Liver (tissue), 8 donors: ENCODE measurements at regions not wholly inside any gene's neighbourhood (a gene's known extent, or its start where the extent isn't known, plus 50 kb on each side); places are given as distances from the start of the nearest gene placed in this dataset.

Experiments
- DNase-seq: peaks from one replicate; pipeline ENCODE4 v3.0.0-alpha.2; 2017; ENCODE audit warnings: low spot score
- H3K27ac ChIP-seq, 2 donors: one replicate each; pipeline ENCODE4 v1.7.0; 2013; ENCODE audit warnings: inconsistent platforms in 2 of 2, low read length in 2 of 2, control low read depth in 1 of 2, low read depth in 1 of 2, mild to moderate bottlenecking in 1 of 2
- H3K27me3 ChIP-seq, 4 donors: one replicate each; pipeline versions ENCODE4 v1.6.1 to v1.7.0; 2013; ENCODE audit warnings: low read length in 3 of 4, inconsistent platforms in 1 of 4, mild to moderate bottlenecking in 1 of 4, moderate library complexity in 1 of 4; ENCODE audit not compliant: control insufficient read depth in 4 of 4, insufficient read depth in 4 of 4
- H3K36me3 ChIP-seq, 4 donors: one replicate each; pipeline versions ENCODE4 v1.6.1 to v1.7.0; 2013; ENCODE audit warnings: low read length in 3 of 4, mild to moderate bottlenecking in 3 of 4, low read depth in 1 of 4, moderate library complexity in 1 of 4; ENCODE audit not compliant: control insufficient read depth in 4 of 4, insufficient read depth in 3 of 4
- H3K4me1 ChIP-seq, 4 donors: one replicate each; pipeline versions ENCODE4 v1.6.1 to v1.7.0; 2013; ENCODE audit warnings: low read length in 3 of 4, mild to moderate bottlenecking in 3 of 4, moderate library complexity in 1 of 4; ENCODE audit not compliant: control insufficient read depth in 4 of 4, insufficient read depth in 4 of 4
- H3K4me3 ChIP-seq, 3 donors: one replicate each; pipeline versions ENCODE4 v1.6.1 to v1.7.0; 2013; ENCODE audit warnings: low read length in 3 of 3, control low read depth in 1 of 3, low read depth in 1 of 3, mild to moderate bottlenecking in 1 of 3
- H3K9ac ChIP-seq, 2 donors: one replicate each; pipeline ENCODE4 v1.7.0; 2013; ENCODE audit warnings: low read length in 2 of 2, mild to moderate bottlenecking in 2 of 2, moderate library complexity in 2 of 2, control low read depth in 1 of 2, low read depth in 1 of 2
- H3K9me3 ChIP-seq, 4 donors: one replicate each; pipeline versions ENCODE4 v1.6.1 to v1.7.0; 2013; ENCODE audit warnings: low read length in 3 of 4; ENCODE audit not compliant: control insufficient read depth in 4 of 4
- ATF3 ChIP-seq: IDR thresholded peaks from 2 replicates; pipeline ENCODE4 v1.6.1; 2016; ENCODE audit warnings: antibody characterized with exemption
- CTCF ChIP-seq: fragments of 150-350 bp; IDR thresholded peaks from 2 replicates; pipeline ENCODE4 v1.5.1; 2017; ENCODE audit warnings: improper control_type of control experiment, low read depth, low read length; ENCODE audit not compliant: missing input control
- EGR1 ChIP-seq, 2 donors: IDR thresholded peaks; 2 replicates each; pipeline ENCODE4 v1.6.1; 2016 to 2018; ENCODE audit warnings: antibody characterized with exemption in 2 of 2, low read depth in 2 of 2
- FOXA1 ChIP-seq: IDR thresholded peaks from 2 replicates; pipeline ENCODE4 v1.6.1; 2016; ENCODE audit warnings: antibody characterized with exemption
- FOXA2 ChIP-seq: IDR thresholded peaks from 2 replicates; pipeline ENCODE4 v1.6.1; 2016; ENCODE audit warnings: antibody characterized with exemption
- HNF4A ChIP-seq, 2 donors: conservative IDR thresholded peaks; 2 replicates each; pipeline ENCODE4 v1.6.1; 2016; ENCODE audit warnings: antibody characterized with exemption in 2 of 2, mild to moderate bottlenecking in 2 of 2
- HNF4G ChIP-seq: IDR thresholded peaks from 2 replicates; pipeline ENCODE4 v1.6.1; 2016; ENCODE audit warnings: antibody characterized with exemption
- NR2F2 ChIP-seq: IDR thresholded peaks from 2 replicates; pipeline ENCODE4 v1.6.1; 2016; ENCODE audit warnings: antibody characterized with exemption
- RXRA ChIP-seq, 2 donors: IDR thresholded peaks; 2 replicates each; pipeline ENCODE4 v1.6.1; 2017 to 2018; ENCODE audit warnings: antibody characterized with exemption in 2 of 2, mild to moderate bottlenecking in 1 of 2
- SP1 ChIP-seq: IDR thresholded peaks from 2 replicates; pipeline ENCODE4 v1.6.1; 2018; ENCODE audit warnings: antibody characterized with exemption, mild to moderate bottlenecking
- TAF1 ChIP-seq: conservative IDR thresholded peaks from 2 replicates; pipeline ENCODE4 v1.6.1; 2016; ENCODE audit warnings: antibody characterized with exemption, mild to moderate bottlenecking
- YY1 ChIP-seq: IDR thresholded peaks from 2 replicates; pipeline ENCODE4 v1.6.1; 2016; ENCODE audit warnings: antibody characterized with exemption, mild to moderate bottlenecking
- ZBTB33 ChIP-seq: IDR thresholded peaks from 2 replicates; pipeline ENCODE4 v1.6.1; 2016; ENCODE audit warnings: antibody characterized with exemption
- WGBS: extraction: QIAGEN DNeasy Blood & Tissue Kit; methylation state at CpG from one replicate; pipeline ENCODE4 v1.1.7; 2013; 5-methylcytosine and 5-hydroxymethylcytosine counted together
- donor health status: healthy.
- donor health status: healthy.
- donor health status: healthy.
- donor health status: healthy.
- donor health status: healthy.

GRCh38 chr12:94845110-94845509, 158.4 kb downstream of the NDUFA12 start (continued):
- TF ChIP-seq CTCF, result no peak

GRCh38 chr12:94844452-94844851, 159.0 kb downstream of the NDUFA12 start:
- no peak overlapping the region for H3K27ac ChIP-seq
- no peak overlapping the region for H3K4me3 ChIP-seq
- 96% methylated on average over 3 of the region's 3 CpGs for WGBS
- no peaks in the 10 kb centered on the region for H3K36me3 ChIP-seq
- H3K27me3 ChIP-seq, result no peaks in the 10 kb centered on the region
- H3K4me1 ChIP-seq, result no peaks in the 10 kb centered on the region
- TF ChIP-seq SP1, result no peak
- H3K9me3 ChIP-seq, result no peaks in the 10 kb centered on the region
- no peak overlapping the region for H3K9ac ChIP-seq
- DNase-seq, result no peak

- H3K9me3 ChIP-seq, result no peaks in the 10 kb centered on the region
These were observed 161.4 kb downstream of the NDUFA12 start for GRCh38 chr12:94841904-94842610.

GRCh38 chr12:94841177-94841576, 162.3 kb downstream of the NDUFA12 start:
- no peaks in the 10 kb centered on the region for H3K9me3 ChIP-seq
- H3K4me1 ChIP-seq, result peaks cover 0 to 3% (median 0%) of the 10 kb centered on the region in 4 donors
- 69% methylated on average over 3 of the region's 3 CpGs for WGBS
- DNase-seq, result no peak
- no peak overlapping the region for H3K4me3 ChIP-seq
- H3K27ac ChIP-seq, result no peak overlapping the region
- H3K27me3 ChIP-seq, result no peaks in the 10 kb centered on the region
- no peaks in the 10 kb centered on the region for H3K36me3 ChIP-seq
- H3K9ac ChIP-seq, result no peak overlapping the region
- TF ChIP-seq HNF4A (conservative IDR thresholded peaks at IDR 0.05) (no peak), FOXA1 (no peak), NR2F2 (no peak), SP1 (no peak), RXRA (IDR thresholded peaks at IDR 0.05) (no peak), TAF1 (no peak), ATF3 (no peak), YY1 (no peak), ZBTB33 (no peak), HNF4G (no peak), CTCF (no peak), FOXA2 (no peak), EGR1 (IDR thresholded peaks at IDR 0.05; ENCODE audit: low read depth in 2 of 2) (no peak)

More at GRCh38 chr12:94841904-94842610, 161.4 kb downstream of the NDUFA12 start:
- H3K4me1 ChIP-seq, result peaks cover 0 to under 1% (median 0%) of the 10 kb centered on the region in 4 donors
- no peak overlapping the region for H3K9ac ChIP-seq
- H3K36me3 ChIP-seq, result no peaks in the 10 kb centered on the region
- no peaks in the 10 kb centered on the region for H3K27me3 ChIP-seq
- no peak overlapping the region for H3K27ac ChIP-seq
- 69% methylated on average over 5 of the region's 5 CpGs for WGBS
- no peak for TF ChIP-seq HNF4G
- no peak for TF ChIP-seq NR2F2
- no peak for TF ChIP-seq FOXA2
- TF ChIP-seq YY1, result no peak
- no peak for TF ChIP-seq CTCF
- TF ChIP-seq FOXA1, result no peak
- H3K4me3 ChIP-seq, result no peak overlapping the region
- no peak for DNase-seq
